Astrocyte (in vitro differentiated cells and primary cell): ENCODE measurements at regions not wholly inside any gene's neighbourhood (a gene's known extent, or its start where the extent isn't known, plus 50 kb on each side); places are given as distances from the start of the nearest gene placed in this dataset.

Source experiments
- EZH2 ChIP-seq: IDR thresholded peaks from 2 replicates; pipeline ENCODE4 v1.6.1; 2012; ENCODE audit warnings: mild to moderate bottlenecking, low read length, inconsistent platforms; ENCODE audit not compliant: insufficient read depth
- TF ChIP-seq, protein P1 (sequence below): IDR thresholded peaks from 2 replicates; pipeline ENCODE4 v1.5.1; 2011; ENCODE audit warnings: low read depth, mild to moderate bottlenecking, inconsistent platforms, low read length, moderate library complexity; ENCODE audit not compliant: insufficient read depth

DNA sequence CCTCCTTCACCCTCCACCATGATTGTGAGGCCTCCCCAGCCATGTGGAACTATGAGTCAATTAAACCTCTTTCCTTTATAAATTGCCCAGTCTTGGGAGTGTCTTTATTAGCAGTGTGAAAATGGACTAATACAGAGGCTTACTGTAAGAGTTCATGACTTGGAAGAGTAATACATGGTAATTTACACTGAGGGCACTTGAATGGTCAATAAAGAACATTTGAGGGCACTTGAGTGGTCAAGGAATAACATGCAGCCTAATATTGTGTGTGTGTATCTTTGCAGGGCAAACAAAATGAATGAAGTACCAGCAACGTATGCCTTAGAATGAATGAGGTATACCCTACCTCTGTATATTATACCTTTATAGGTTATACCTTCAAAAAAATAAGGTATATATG lies 190.4 kb upstream of the SOX11 start:
- TF ChIP-seq, protein P1, sequence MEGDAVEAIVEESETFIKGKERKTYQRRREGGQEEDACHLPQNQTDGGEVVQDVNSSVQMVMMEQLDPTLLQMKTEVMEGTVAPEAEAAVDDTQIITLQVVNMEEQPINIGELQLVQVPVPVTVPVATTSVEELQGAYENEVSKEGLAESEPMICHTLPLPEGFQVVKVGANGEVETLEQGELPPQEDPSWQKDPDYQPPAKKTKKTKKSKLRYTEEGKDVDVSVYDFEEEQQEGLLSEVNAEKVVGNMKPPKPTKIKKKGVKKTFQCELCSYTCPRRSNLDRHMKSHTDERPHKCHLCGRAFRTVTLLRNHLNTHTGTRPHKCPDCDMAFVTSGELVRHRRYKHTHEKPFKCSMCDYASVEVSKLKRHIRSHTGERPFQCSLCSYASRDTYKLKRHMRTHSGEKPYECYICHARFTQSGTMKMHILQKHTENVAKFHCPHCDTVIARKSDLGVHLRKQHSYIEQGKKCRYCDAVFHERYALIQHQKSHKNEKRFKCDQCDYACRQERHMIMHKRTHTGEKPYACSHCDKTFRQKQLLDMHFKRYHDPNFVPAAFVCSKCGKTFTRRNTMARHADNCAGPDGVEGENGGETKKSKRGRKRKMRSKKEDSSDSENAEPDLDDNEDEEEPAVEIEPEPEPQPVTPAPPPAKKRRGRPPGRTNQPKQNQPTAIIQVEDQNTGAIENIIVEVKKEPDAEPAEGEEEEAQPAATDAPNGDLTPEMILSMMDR = no peak
- no peak for TF ChIP-seq EZH2
